ENCODE measurements at regions not wholly inside any gene's neighbourhood (a gene's known extent, or its start where the extent isn't known, plus 50 kb on each side); places are given as distances from the start of the nearest gene placed in this dataset.

DNA sequence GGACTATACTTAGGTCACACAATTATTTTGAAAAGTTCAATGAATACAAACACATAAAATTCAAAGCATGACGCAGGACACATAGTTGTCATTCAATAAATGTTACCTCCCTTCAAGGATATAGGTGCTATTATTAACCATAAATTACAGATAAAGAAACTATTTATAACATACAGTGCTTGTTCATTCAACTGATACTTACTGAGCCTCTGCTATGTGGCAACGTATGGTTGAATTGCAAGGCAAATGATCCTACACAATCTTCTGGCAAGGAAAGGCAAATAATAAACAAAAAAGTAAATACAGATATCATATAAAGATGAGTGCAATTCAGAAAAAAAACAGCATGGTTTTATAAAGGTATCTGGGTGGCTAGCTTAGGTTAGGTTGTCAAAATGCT lies 614.7 kb downstream of the LTN1 start:
- no peak for TF ChIP-seq NFIC (IDR thresholded peaks at IDR 0.05)
- TF ChIP-seq, protein P1, sequence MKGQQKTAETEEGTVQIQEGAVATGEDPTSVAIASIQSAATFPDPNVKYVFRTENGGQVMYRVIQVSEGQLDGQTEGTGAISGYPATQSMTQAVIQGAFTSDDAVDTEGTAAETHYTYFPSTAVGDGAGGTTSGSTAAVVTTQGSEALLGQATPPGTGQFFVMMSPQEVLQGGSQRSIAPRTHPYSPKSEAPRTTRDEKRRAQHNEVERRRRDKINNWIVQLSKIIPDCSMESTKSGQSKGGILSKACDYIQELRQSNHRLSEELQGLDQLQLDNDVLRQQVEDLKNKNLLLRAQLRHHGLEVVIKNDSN (IDR thresholded peaks at IDR 0.05): no peak
- no peak for TF ChIP-seq TCF12 (IDR thresholded peaks at IDR 0.05; ENCODE audit: low read depth)
- no peak for TF ChIP-seq TAF1 (IDR thresholded peaks at IDR 0.05; ENCODE audit: low read depth)

DNA sequence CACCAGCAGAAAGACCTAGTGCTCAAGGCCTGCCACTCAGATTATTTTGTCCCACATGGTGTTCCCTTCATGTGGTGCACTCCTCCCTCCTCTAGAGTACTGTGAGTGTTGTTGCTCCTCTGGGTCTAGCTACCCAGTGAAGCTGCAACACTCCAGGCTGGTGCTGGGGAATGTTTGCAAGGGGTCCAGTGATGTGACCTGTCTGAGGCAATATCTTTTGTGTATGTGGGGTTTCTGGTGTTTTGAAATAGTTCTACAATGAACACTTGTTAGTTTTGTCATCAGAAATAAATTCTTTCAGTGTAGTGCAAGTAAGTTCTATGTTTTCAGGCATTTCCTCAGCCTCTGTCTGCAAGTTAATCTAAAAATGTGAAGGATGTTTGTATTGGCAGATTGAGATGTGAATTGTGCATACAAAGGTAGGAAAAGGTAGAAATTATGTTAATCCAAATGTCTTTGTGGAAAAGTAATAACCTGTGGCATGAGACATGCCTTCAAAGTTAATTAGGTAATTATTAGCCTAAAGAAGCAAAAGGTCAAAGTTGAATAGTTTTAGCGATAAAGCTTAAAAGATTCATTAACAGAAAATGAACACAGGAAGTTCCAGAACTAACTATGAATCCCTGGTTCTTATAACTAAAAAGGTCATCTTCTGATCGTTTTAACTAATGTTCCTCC lies 616.8 kb downstream of the LTN1 start:
- TF ChIP-seq ZBTB7A (IDR thresholded peaks at IDR 0.05; ENCODE audit: low read depth) (no peak), MAX (IDR thresholded peaks at IDR 0.05) (no peak), NFIC (IDR thresholded peaks at IDR 0.05) (no peak), RAD21 (IDR thresholded peaks at IDR 0.05; ENCODE audit: low read depth) (no peak), YY1 (IDR thresholded peaks at IDR 0.05; ENCODE audit: low read depth) (no peak), TCF12 (IDR thresholded peaks at IDR 0.05; ENCODE audit: low read depth) (no peak), CEBPB (IDR thresholded peaks at IDR 0.05) (no peak), TEAD4 (IDR thresholded peaks at IDR 0.05) (no peak), FOXM1 (IDR thresholded peaks at IDR 0.05; ENCODE audit: borderline replicate concordance, low read depth) (no peak), EP300 (IDR thresholded peaks at IDR 0.05; ENCODE audit: borderline replicate concordance) (no peak), CREB1 (IDR thresholded peaks at IDR 0.05; ENCODE audit: low read depth) (no peak), TAF1 (IDR thresholded peaks at IDR 0.05; ENCODE audit: low read depth) (no peak), EGR1 (IDR thresholded peaks at IDR 0.05) (no peak), REST (IDR thresholded peaks at IDR 0.05; ENCODE audit: low read depth) (no peak)
- TF ChIP-seq, protein P1 (IDR thresholded peaks at IDR 0.05): no peak

DNA sequence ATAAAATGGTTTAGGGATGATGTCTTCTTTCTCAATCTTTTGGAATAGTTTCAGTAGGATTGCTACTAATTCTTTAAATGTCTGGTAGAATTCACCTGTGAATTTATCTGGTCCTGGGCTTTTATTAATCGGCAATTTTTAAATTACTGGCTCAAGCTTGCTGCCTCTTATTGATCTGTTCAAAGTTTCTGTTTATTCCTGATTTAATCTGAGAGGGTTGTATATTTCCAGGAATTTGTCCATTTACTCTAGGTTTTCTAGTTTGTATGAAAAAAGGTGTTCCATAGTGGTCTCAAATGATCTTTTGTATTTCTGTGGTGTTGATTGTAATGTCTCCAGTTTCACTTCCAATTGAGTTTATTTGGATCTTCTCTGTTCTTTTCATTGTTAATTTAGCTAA lies 617.8 kb downstream of the LTN1 start:
- TF ChIP-seq TCF12 (IDR thresholded peaks at IDR 0.05; ENCODE audit: low read depth): no peak
- no peak for TF ChIP-seq ZBTB7A (IDR thresholded peaks at IDR 0.05; ENCODE audit: low read depth)
- TF ChIP-seq TEAD4 (IDR thresholded peaks at IDR 0.05): no peak
- no peak for TF ChIP-seq CREB1 (IDR thresholded peaks at IDR 0.05; ENCODE audit: low read depth)
- no peak for TF ChIP-seq NFIC (IDR thresholded peaks at IDR 0.05)
- no peak for TF ChIP-seq TAF1 (IDR thresholded peaks at IDR 0.05; ENCODE audit: low read depth)
- no peak for TF ChIP-seq YY1 (IDR thresholded peaks at IDR 0.05; ENCODE audit: low read depth)
- TF ChIP-seq REST (IDR thresholded peaks at IDR 0.05; ENCODE audit: low read depth): no peak
- no peak for TF ChIP-seq EGR1 (IDR thresholded peaks at IDR 0.05)
- TF ChIP-seq, protein P1 (IDR thresholded peaks at IDR 0.05): no peak
- no peak for TF ChIP-seq FOXM1 (IDR thresholded peaks at IDR 0.05; ENCODE audit: borderline replicate concordance, low read depth)

DNA sequence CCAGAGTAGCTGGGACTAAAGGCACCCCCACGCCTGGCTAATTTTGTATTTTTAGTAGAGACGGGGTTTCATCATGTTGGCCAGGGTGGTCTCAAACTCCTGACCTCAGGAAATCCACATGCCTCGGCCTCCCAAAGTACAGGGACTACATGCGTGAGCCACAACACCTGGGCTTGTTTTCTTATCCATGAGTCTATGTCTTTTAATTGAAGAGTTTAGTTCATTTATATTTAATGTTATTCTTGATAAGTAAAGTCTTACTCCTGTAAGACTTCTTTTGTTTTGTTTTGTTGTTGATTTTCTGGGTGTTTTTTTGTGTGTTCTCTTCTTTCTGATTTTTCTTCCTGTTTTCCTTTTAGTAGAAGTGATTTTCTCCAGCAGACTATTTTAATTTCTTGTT lies 621.0 kb downstream of the LTN1 start:
- TF ChIP-seq, protein P1 (IDR thresholded peaks at IDR 0.05): no peak
- TF ChIP-seq CEBPB (IDR thresholded peaks at IDR 0.05) (no peak), MAX (IDR thresholded peaks at IDR 0.05) (no peak), TEAD4 (IDR thresholded peaks at IDR 0.05) (no peak), REST (IDR thresholded peaks at IDR 0.05; ENCODE audit: low read depth) (no peak), RAD21 (IDR thresholded peaks at IDR 0.05; ENCODE audit: low read depth) (no peak), EP300 (IDR thresholded peaks at IDR 0.05; ENCODE audit: borderline replicate concordance) (no peak), YY1 (IDR thresholded peaks at IDR 0.05; ENCODE audit: low read depth) (no peak), EGR1 (IDR thresholded peaks at IDR 0.05) (no peak), TCF12 (IDR thresholded peaks at IDR 0.05; ENCODE audit: low read depth) (no peak)

Data from Ishikawa (cell line).